AG09309 (cell line): ENCODE measurements at regions not wholly inside any gene's neighbourhood (a gene's known extent, or its start where the extent isn't known, plus 50 kb on each side); places are given as distances from the start of the nearest gene placed in this dataset.

Experiments used
- DNase-seq: peaks from one replicate; pipeline ENCODE4 v3.0.0-alpha.2; 2010; ENCODE audit warnings: low read depth
- H3K4me3 ChIP-seq: 2 replicates; pipeline ENCODE4 v1.5.1; 2011; ENCODE audit warnings: mild to moderate bottlenecking, low read depth, low read length, moderate library complexity; ENCODE audit not compliant: control insufficient read depth
- TF ChIP-seq, protein P1 (sequence below): IDR thresholded peaks from 2 replicates; pipeline ENCODE4 v1.5.1; 2011; ENCODE audit warnings: mild to moderate bottlenecking, low read depth, low read length, inconsistent platforms; ENCODE audit not compliant: insufficient read depth, control insufficient read depth; ENCODE audit errors: missing control alignments

DNA sequence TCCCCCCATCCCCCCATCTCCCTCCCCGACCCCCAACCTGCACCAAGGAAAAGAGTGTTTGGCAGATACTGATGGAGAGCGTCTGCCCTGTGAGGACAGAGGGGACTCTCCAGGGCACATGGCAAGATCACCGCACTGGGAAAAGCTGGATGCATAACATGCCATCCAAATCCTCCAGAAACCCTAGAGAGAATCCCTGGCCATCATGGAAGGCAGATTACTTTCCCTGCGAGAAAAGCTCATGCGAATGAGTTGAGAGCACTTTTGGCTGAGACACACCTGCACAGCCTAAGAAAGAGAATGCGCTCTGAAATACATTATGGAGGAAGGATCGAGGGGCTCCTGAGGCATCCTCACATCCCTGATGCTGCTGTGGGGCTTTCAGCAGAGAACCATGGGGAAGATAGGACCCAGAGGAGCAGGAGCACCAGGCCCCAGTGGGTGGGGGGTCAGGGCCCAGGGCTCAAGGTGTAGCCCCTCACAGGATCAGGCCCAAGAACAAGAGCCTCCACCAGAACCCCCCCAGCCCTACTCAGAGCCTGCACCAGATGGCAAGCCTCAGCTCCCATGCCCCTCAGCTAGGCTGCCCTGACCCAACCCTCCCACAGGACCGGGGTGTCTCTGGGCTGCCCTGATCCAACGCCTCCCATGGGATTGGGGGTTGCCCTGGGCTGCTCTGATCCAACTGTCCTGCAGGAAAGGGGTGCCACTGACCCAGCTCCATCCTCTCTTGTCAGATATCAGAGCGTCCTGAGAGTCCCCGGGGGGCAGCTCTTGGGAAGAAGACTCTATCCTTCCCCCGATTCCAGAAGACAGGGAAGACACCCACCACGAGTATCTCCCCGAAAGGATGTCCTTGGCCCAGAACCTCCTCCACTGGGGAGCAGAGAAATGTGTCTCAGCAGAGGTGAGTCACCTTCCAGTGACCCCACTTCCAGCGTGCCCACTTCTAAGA, 153.4 kb downstream of the NDUFA10 start:
- TF ChIP-seq, protein P1, sequence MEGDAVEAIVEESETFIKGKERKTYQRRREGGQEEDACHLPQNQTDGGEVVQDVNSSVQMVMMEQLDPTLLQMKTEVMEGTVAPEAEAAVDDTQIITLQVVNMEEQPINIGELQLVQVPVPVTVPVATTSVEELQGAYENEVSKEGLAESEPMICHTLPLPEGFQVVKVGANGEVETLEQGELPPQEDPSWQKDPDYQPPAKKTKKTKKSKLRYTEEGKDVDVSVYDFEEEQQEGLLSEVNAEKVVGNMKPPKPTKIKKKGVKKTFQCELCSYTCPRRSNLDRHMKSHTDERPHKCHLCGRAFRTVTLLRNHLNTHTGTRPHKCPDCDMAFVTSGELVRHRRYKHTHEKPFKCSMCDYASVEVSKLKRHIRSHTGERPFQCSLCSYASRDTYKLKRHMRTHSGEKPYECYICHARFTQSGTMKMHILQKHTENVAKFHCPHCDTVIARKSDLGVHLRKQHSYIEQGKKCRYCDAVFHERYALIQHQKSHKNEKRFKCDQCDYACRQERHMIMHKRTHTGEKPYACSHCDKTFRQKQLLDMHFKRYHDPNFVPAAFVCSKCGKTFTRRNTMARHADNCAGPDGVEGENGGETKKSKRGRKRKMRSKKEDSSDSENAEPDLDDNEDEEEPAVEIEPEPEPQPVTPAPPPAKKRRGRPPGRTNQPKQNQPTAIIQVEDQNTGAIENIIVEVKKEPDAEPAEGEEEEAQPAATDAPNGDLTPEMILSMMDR = no peak
- no peak for DNase-seq
- no peak overlapping the region for H3K4me3 ChIP-seq

DNA sequence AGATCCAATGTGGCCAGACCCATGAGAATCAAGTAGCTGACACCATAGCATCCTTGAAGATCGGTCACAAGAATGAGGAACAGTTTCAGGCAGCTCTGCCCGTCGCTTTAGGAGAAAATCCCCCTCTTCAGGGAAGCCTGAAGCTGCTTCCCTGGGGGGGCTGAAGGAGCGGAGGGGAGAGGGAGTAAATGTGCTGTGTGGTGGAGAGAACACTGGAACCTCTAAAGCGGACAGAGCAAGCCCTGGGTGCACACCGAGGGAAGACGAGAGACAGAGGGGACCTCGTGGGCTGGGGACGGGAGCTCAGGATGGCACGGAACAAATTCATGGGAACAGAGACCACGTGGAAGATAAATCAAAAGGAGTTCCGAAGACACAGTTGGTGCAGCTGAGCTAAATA, 154.3 kb downstream of the NDUFA10 start:
- no peak for DNase-seq
- H3K4me3 ChIP-seq = no peak overlapping the region
- TF ChIP-seq, protein P1 = no peak

DNA sequence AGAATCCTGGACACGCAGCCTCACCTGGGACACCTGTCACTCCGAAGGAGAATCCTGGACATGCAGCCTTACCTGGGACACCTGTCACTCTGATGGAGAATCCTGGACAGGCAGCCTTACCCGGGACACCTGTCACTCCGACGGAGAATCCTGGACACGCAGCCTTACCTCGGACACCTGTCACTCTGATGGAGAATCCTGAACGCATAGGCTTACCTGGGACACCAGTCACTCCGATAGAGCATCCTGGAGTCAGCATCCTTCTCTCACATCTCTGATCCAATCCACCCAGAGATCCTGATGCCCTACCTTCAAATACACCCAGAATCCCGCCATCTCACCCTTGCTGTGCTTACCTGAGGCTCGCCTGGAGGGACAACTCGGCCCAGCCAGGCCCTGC, 154.9 kb downstream of the NDUFA10 start:
- TF ChIP-seq, protein P1 = no peak
- no peak overlapping the region for H3K4me3 ChIP-seq
- no peak for DNase-seq

DNA sequence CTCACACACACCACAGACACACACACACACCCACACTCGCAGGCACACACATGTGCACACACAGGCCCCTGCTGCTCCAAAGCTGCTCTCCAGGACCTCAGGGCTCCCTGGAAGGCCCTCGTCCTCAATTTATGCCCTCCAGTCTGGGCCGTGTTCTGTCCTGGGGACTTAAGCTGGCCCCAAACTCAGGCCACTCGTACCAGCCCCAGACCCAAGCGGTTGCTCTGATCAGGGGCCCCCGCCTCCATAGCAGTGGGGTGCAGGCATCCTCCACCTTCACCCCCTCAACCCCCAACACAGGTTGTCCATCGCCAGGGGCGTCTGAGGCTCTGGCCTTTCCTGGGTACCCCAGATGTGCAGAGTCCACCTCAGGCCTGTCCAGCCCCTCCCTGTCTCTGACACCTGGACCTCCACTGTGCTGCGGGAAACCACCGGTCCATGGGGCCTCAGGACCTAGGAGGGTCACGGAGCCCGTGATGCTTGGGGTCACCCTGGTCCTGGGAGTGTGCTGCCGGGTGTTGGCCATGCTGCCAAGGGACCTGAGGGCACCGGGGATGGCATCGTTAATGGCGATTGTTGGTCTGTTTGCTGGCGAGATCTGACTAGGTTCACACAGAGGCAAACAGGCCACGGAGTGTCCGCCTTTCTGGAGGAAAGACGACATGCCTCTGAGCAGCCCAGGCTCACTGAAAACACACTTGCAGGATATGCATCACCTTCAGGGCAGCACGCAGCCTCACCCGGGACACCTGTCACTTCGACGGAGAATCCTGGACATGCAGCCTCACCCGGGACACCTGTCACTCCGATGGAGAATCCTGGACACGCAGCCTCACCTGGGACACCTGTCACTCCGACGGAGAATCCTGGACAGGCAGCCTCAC, 155.6 kb downstream of the NDUFA10 start:
- TF ChIP-seq, protein P1 = no peak
- DNase-seq = no peak
- no peak overlapping the region for H3K4me3 ChIP-seq

DNA sequence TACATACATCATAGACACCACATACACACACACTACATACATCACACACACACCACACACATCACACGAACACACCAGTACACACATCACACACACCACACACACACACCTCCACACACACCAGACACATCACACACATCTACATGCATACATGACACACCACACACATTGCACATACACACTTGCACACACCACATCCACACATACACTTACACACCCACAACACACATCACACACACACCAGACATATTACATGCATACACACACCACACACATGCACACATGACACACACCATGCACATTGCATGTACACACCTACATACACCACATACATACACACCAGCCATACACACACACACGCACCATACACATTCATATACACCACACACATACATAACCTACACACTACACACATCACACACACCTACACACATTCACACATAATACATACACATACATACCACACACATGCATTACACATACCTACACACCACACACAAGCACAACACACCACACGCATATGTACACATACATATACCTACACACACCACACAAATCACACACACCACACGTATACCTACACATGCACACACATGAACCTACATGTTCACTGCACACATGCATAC, 156.5 kb downstream of the NDUFA10 start:
- no peak for DNase-seq
- no peak overlapping the region for H3K4me3 ChIP-seq
- TF ChIP-seq, protein P1 = no peak

DNA sequence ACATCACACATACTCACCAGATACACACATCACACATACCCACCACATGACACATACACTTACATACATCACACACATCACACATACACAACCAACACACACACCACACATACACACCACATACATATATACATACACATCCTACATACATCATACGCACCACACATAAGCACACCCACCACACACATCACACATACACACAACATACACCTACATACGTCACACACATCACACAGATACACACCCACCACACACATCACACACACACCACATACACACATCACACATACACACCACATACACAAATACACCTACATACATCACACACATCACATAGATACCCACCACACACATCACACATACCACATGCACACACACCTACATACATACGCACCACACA, 158.4 kb downstream of the NDUFA10 start:
- TF ChIP-seq, protein P1 = no peak
- H3K4me3 ChIP-seq = no peak overlapping the region
- DNase-seq = no peak
